Transverse colon (tissue), 4 donors: ENCODE measurements at regions not wholly inside any gene's neighbourhood (a gene's known extent, or its start where the extent isn't known, plus 50 kb on each side); places are given as distances from the start of the nearest gene placed in this dataset.

Source experiments
- DNase-seq: peaks from one replicate; pipeline ENCODE4 v3.0.0-alpha.2; 2019
- H3K27ac ChIP-seq, 4 donors: fragments of 200-600 bp; sonication (generic); 2 replicates each; pipeline ENCODE4 v1.5.1; 2016 to 2018; ENCODE audit warnings: inconsistent platforms in 4 of 4
- H3K27me3 ChIP-seq: fragments of 200-600 bp; sonication (generic); 2 replicates; pipeline ENCODE4 v1.5.1; 2017; ENCODE audit warnings: inconsistent platforms
- H3K36me3 ChIP-seq, 4 donors: fragments of 200-600 bp; sonication (generic); 2 replicates each; pipeline ENCODE4 v1.5.1; 2017 to 2019; ENCODE audit warnings: inconsistent platforms in 4 of 4
- H3K4me1 ChIP-seq, 4 donors: fragments of 200-600 bp; sonication (generic); 2 replicates each; pipeline ENCODE4 v1.5.1; 2017 to 2020; ENCODE audit warnings: inconsistent platforms in 4 of 4
- H3K4me3 ChIP-seq, 4 donors: fragments of 200-600 bp; sonication (generic); 1 replicate in 1 of 4; 2 replicates in 3 of 4; pipeline versions ENCODE4 v1.5.1 to v1.6.1; 2017 to 2019; ENCODE audit warnings: inconsistent platforms in 4 of 4
- H3K9me3 ChIP-seq, 2 donors: fragments of 200-600 bp; sonication (generic); 2 replicates each; pipeline ENCODE4 v1.5.1; 2017 to 2019; ENCODE audit warnings: inconsistent platforms in 2 of 2
- CTCF ChIP-seq, 5 experiments: fragments of 200-600 bp in 3 of 5; fragments of 450-650 bp in 2 of 5; sonication (generic) in 3 of 5; IDR thresholded peaks; 1 replicate in 2 of 5; 2 replicates in 3 of 5; pipeline ENCODE4 v1.5.1; 2016 to 2017; ENCODE audit warnings: antibody characterized with exemption in 5 of 5, inconsistent platforms in 3 of 5, mild to moderate bottlenecking in 2 of 5, moderate library complexity in 1 of 5
- EP300 ChIP-seq: sonication (generic); formaldehyde crosslinking; IDR thresholded peaks from one replicate; pipeline ENCODE4 v1.6.1; 2017; ENCODE audit warnings: antibody characterized with exemption, low read depth
- POLR2A ChIP-seq: fragments of 450-650 bp; IDR thresholded peaks from one replicate; pipeline ENCODE4 v1.6.1; 2016; ENCODE audit warnings: antibody characterized with exemption, mild to moderate bottlenecking, moderate library complexity
- POLR2AphosphoS5 ChIP-seq, 3 donors: sonication (generic); formaldehyde crosslinking; IDR thresholded peaks; one replicate each; pipeline ENCODE4 v1.6.1; 2016; ENCODE audit warnings: antibody characterized with exemption in 3 of 3
- WGBS, 2 donors: methylation state at CpG; one replicate each; pipeline ENCODE4 v1.1.5; 2018; ENCODE audit warnings: low coverage in 1 of 2; 5-methylcytosine and 5-hydroxymethylcytosine counted together
- in situ Hi-C, 4 donors: fragments of 200-750 bp; cut with MboI; loops; one replicate each; pipeline versions ENCODE4 v1.15.0 to v1.15.1; 2017; ENCODE audit warnings: low sequenced_read_pairs in 3 of 4, low pct_ligation_motif_present in 1 of 4, low pct_unique_long_range_greater_than_20kb in 1 of 4
- intact Hi-C: fragments of 100-400 bp; cut with DNase I; formaldehyde crosslinking; loops from one replicate; pipeline ENCODE4 v1.15.1; 2023; ENCODE audit warnings: low total_unique reads

GRCh38 chr2:56718413-56718812 lies 534.6 kb downstream of the CCDC85A start:
- in situ Hi-C loops (no loop called here), intact Hi-C loops (no loop called here)
- TF ChIP-seq POLR2A (no peak), CTCF (IDR thresholded peaks at IDR 0.05) (no peak), EP300 (no peak), POLR2AphosphoS5 (IDR thresholded peaks at IDR 0.05) (no peak)
- Histone ChIP-seq H3K9me3 (no peaks in the 10 kb centered on the region), H3K36me3 (no peaks in the 10 kb centered on the region), H3K4me3 (no peak overlapping the region), H3K27me3 (no peaks in the 10 kb centered on the region), H3K4me1 (no peaks in the 10 kb centered on the region), H3K27ac (no peak overlapping the region)
- WGBS, 2 donors = 68 to 76% methylated on average over 4 of the region's 4 CpGs
- DNase-seq = no peak

- in situ Hi-C loops (loop anchor here in 1 of 4 donors (25.0 kb wide), 1 partner anchor 542 kb away; the partner anchor contains the start of gene CCDC85A), intact Hi-C loops (no loop called here)
- no peaks in the 10 kb centered on the region for H3K36me3 ChIP-seq
- 57 to 68% methylated on average over 1 of the region's 1 CpG for WGBS, 2 donors
- H3K4me3 ChIP-seq = no peak overlapping the region
- H3K9me3 ChIP-seq = peaks cover 7 to 12% of the 10 kb centered on the region in 2 donors
- DNase-seq = no peak
- H3K4me1 ChIP-seq = no peaks in the 10 kb centered on the region
- TF ChIP-seq POLR2A (no peak), POLR2AphosphoS5 (IDR thresholded peaks at IDR 0.05) (no peak), CTCF (IDR thresholded peaks at IDR 0.05) (no peak)
- H3K27me3 ChIP-seq = no peaks in the 10 kb centered on the region
- no peak overlapping the region for H3K27ac ChIP-seq
Measured at GRCh38 chr2:56729212-56729611, 545.4 kb downstream of the CCDC85A start.

- DNase-seq = no peak
- 57 to 75% methylated on average over 2 of the region's 2 CpGs for WGBS, 2 donors
- Histone ChIP-seq H3K4me1 (no peaks in the 10 kb centered on the region), H3K9me3 (peaks cover 0 to under 1% of the 10 kb centered on the region in 2 donors), H3K4me3 (no peak overlapping the region), H3K27me3 (no peaks in the 10 kb centered on the region), H3K36me3 (no peaks in the 10 kb centered on the region), H3K27ac (no peak overlapping the region)
- in situ Hi-C loops (loop anchor here in 1 of 4 donors (25.0 kb wide), 1 partner anchor 546 kb away; the partner anchor contains the start of gene CCDC85A), intact Hi-C loops (no loop called here)
- TF ChIP-seq CTCF (IDR thresholded peaks at IDR 0.05) (no peak), EP300 (no peak), POLR2A (no peak), POLR2AphosphoS5 (IDR thresholded peaks at IDR 0.05) (no peak)
Measured at GRCh38 chr2:56732946-56733345, 549.2 kb downstream of the CCDC85A start.

GRCh38 chr2:56739413-56739812 lies 555.6 kb downstream of the CCDC85A start:
- intact Hi-C loops (no loop called here), in situ Hi-C loops (loop anchor here in 1 of 4 donors (25.0 kb wide), 1 partner anchor 552 kb away; the partner anchor contains the start of gene CCDC85A)
- H3K36me3 ChIP-seq = no peaks in the 10 kb centered on the region
- H3K27me3 ChIP-seq = no peaks in the 10 kb centered on the region
- 29 to 55% methylated on average over 1 of the region's 1 CpG for WGBS, 2 donors
- H3K4me1 ChIP-seq = no peaks in the 10 kb centered on the region
- H3K27ac ChIP-seq = no peak overlapping the region
- H3K4me3 ChIP-seq = no peak overlapping the region
- TF ChIP-seq POLR2A (no peak), CTCF (IDR thresholded peaks at IDR 0.05) (no peak), POLR2AphosphoS5 (IDR thresholded peaks at IDR 0.05) (no peak), EP300 (no peak)
- DNase-seq = no peak
- no peaks in the 10 kb centered on the region for H3K9me3 ChIP-seq
